ENCODE measurements at regions not wholly inside any gene's neighbourhood (a gene's known extent, or its start where the extent isn't known, plus 50 kb on each side); places are given as distances from the start of the nearest gene placed in this dataset.

GRCh38 chr5:74374656-74375055 is 265.9 kb downstream of the ENC1 start:
- no peak for DNase-seq
- H3K27me3 ChIP-seq, result no peaks in the 10 kb centered on the region
- H3K9me3 ChIP-seq, result no peaks in the 10 kb centered on the region
- H3K9ac ChIP-seq (ENCODE audit: low read depth in 2 of 2, low read length in 2 of 2), result peak overlapping the region in 1 of 2 donors; percentile 29
- intact Hi-C loops (cut with DNase I), result no loop called here
- no peaks in the 10 kb centered on the region for H3K4me1 ChIP-seq
- peak overlapping the region; percentile 2 for H3K27ac ChIP-seq
- H3K4me3 ChIP-seq, result no peak overlapping the region
- no peaks in the 10 kb centered on the region for H3K36me3 ChIP-seq
- no peak for TF ChIP-seq CTCF (IDR thresholded peaks at IDR 0.05)

- Histone ChIP-seq H3K9ac (ENCODE audit: low read depth in 2 of 2, low read length in 2 of 2) (no peak overlapping the region), H3K4me3 (no peak overlapping the region), H3K27me3 (no peaks in the 10 kb centered on the region), H3K4me1 (no peaks in the 10 kb centered on the region), H3K9me3 (no peaks in the 10 kb centered on the region), H3K27ac (no peak overlapping the region), H3K36me3 (no peaks in the 10 kb centered on the region)
- intact Hi-C loops (cut with DNase I), result no loop called here
- TF ChIP-seq CTCF (IDR thresholded peaks at IDR 0.05), result no peak
- no peak for DNase-seq
Measured at GRCh38 chr5:74373076-74373475, 267.5 kb downstream of the ENC1 start.

DNA sequence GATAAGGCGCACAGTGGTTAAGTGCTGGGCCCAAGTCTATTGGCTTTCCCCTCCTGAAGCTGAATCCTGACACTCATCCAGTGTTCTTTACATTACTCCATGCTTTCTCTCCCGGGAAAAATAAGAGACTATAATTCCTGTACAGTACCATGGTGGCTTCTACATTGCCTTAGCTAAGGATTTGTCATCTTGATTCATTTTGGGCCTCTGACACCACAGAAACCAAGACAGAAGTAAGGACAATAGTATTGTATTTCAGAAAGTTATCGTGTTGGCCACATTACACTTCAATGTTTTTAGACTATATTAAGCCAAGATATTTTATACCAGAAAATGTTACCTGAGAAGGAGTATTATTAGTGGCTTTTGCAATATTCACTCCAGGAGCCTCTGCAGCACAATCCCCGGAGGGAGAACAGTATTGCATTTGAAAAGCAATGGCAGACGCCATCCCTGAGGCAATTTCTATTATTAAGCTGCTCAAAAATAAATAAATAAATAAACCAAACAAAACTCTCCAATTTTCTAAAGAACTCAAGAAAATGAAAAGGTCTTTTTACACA is 267.9 kb downstream of the ENC1 start:
- Histone ChIP-seq H3K4me3 (no peak overlapping the region), H3K27me3 (no peaks in the 10 kb centered on the region), H3K4me1 (no peaks in the 10 kb centered on the region), H3K9ac (ENCODE audit: low read depth in 2 of 2, low read length in 2 of 2) (no peak overlapping the region), H3K36me3 (no peaks in the 10 kb centered on the region), H3K9me3 (no peaks in the 10 kb centered on the region), H3K27ac (no peak overlapping the region)
- DNase-seq, result peak; percentile 1
- TF ChIP-seq CTCF (IDR thresholded peaks at IDR 0.05), result no peak
- intact Hi-C loops (cut with DNase I), result no loop called here

DNA sequence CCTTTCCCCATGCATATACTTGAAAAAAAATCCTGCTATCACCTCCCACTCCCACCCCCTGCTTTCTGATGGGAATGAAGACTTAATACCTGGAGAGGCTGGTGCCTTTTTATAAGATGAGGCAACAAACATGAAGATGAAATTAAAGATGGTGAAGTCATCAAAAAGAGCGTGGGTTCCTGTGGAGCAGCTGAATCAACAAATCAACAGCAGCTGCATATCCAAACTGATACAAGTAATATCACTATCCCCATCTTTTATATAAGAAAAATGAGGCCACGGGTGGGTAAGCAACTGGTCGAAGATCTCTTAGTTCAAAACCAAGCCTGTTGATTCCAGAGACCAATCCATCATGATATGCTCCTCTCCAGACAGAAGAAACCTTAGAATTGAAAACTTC is 268.5 kb downstream of the ENC1 start:
- no peaks in the 10 kb centered on the region for H3K36me3 ChIP-seq
- TF ChIP-seq CTCF (IDR thresholded peaks at IDR 0.05), result no peak
- H3K9ac ChIP-seq (ENCODE audit: low read depth in 2 of 2, low read length in 2 of 2), result no peak overlapping the region
- H3K27me3 ChIP-seq, result no peaks in the 10 kb centered on the region
- H3K4me3 ChIP-seq, result no peak overlapping the region
- peak; percentile 2 for DNase-seq
- H3K27ac ChIP-seq, result no peak overlapping the region
- intact Hi-C loops (cut with DNase I), result no loop called here
- H3K9me3 ChIP-seq, result no peaks in the 10 kb centered on the region
- H3K4me1 ChIP-seq, result no peaks in the 10 kb centered on the region

- Histone ChIP-seq H3K4me3 (no peak overlapping the region), H3K9me3 (no peaks in the 10 kb centered on the region), H3K36me3 (no peaks in the 10 kb centered on the region), H3K27me3 (no peaks in the 10 kb centered on the region), H3K4me1 (no peaks in the 10 kb centered on the region), H3K9ac (ENCODE audit: low read depth in 2 of 2, low read length in 2 of 2) (no peak overlapping the region), H3K27ac (no peak overlapping the region)
- TF ChIP-seq CTCF (IDR thresholded peaks at IDR 0.05), result no peak
- intact Hi-C loops (cut with DNase I), result no loop called here
- DNase-seq, result peak; percentile 4
Measured at GRCh38 chr5:74371621-74372020, 268.9 kb downstream of the ENC1 start.

Data from colonic mucosa (tissue), 4 donors.